H9 (cell line): ENCODE measurements at regions not wholly inside any gene's neighbourhood (a gene's known extent, or its start where the extent isn't known, plus 50 kb on each side); places are given as distances from the start of the nearest gene placed in this dataset.

Experiments
- DNase-seq: peaks from one replicate; pipeline ENCODE4 v3.0.0-alpha.2; 2017
- H2AFZ ChIP-seq: one replicate; pipeline ENCODE4 v1.6.1; 2013; ENCODE audit warnings: mild to moderate bottlenecking, low read length, control low read depth, moderate library complexity
- H2AK5ac ChIP-seq: 2 replicates; pipeline ENCODE4 v1.6.1; 2013; ENCODE audit warnings: low read length, control low read depth, mixed read lengths; ENCODE audit not compliant: insufficient read length
- H2BK120ac ChIP-seq: one replicate; pipeline ENCODE4 v1.6.1; 2013; ENCODE audit warnings: low read depth, mild to moderate bottlenecking, low read length, control low read depth, inconsistent platforms; ENCODE audit not compliant: poor library complexity, severe bottlenecking
- H2BK12ac ChIP-seq: 2 replicates; pipeline ENCODE4 v1.6.1; 2013; ENCODE audit warnings: low read length, control low read depth, mixed read lengths, low read depth; ENCODE audit not compliant: insufficient read length
- H2BK15ac ChIP-seq: 2 replicates; pipeline ENCODE4 v1.6.1; 2013; ENCODE audit warnings: low read depth, low read length, control low read depth
- H2BK20ac ChIP-seq: one replicate; pipeline ENCODE4 v1.6.1; 2013; ENCODE audit warnings: low read depth, mild to moderate bottlenecking, low read length, control low read depth, inconsistent platforms; ENCODE audit not compliant: poor library complexity, severe bottlenecking
- H2BK5ac ChIP-seq: 2 replicates; pipeline ENCODE4 v1.6.1; 2013; ENCODE audit warnings: low read length, control low read depth, mixed read lengths; ENCODE audit not compliant: insufficient read length
- H3K14ac ChIP-seq: 2 replicates; pipeline ENCODE4 v1.6.1; 2013; ENCODE audit warnings: low read length, control low read depth; ENCODE audit not compliant: insufficient read depth
- H3K18ac ChIP-seq: 2 replicates; pipeline ENCODE4 v1.6.1; 2013; ENCODE audit warnings: low read depth, mild to moderate bottlenecking, mixed read lengths, low read length, control low read depth; ENCODE audit not compliant: insufficient read length
- H3K23ac ChIP-seq: 2 replicates; pipeline ENCODE4 v1.6.1; 2013; ENCODE audit warnings: low read length, control low read depth, mixed read lengths, low read depth; ENCODE audit not compliant: insufficient read length
- H3K23me2 ChIP-seq: 2 replicates; pipeline ENCODE4 v1.6.1; 2013; ENCODE audit warnings: low read depth, mild to moderate bottlenecking, mixed read lengths, low read length, control low read depth; ENCODE audit not compliant: insufficient read length, poor library complexity, severe bottlenecking
- H3K27ac ChIP-seq: 2 replicates; pipeline ENCODE4 v1.5.1; 2013; ENCODE audit warnings: low read length, control low read depth, mixed read lengths, low read depth; ENCODE audit not compliant: insufficient read length
- H3K27me3 ChIP-seq: 2 replicates; pipeline ENCODE4 v1.6.1; 2013; ENCODE audit warnings: low read length, control low read depth, inconsistent platforms; ENCODE audit not compliant: insufficient read depth
- H3K4ac ChIP-seq: 2 replicates; pipeline ENCODE4 v1.6.1; 2013; ENCODE audit warnings: low read depth, mild to moderate bottlenecking, control low read depth, inconsistent platforms, low read length, moderate library complexity
- H3K4me1 ChIP-seq: 2 replicates; pipeline ENCODE4 v1.6.1; 2013; ENCODE audit warnings: low read length, control low read depth, inconsistent platforms; ENCODE audit not compliant: insufficient read depth
- H3K4me2 ChIP-seq: 2 replicates; pipeline ENCODE4 v1.6.1; 2013; ENCODE audit warnings: low read length, control low read depth, mixed read lengths; ENCODE audit not compliant: insufficient read length, insufficient read depth
- H3K56ac ChIP-seq: 2 replicates; pipeline ENCODE4 v1.6.1; 2013; ENCODE audit warnings: low read depth, mild to moderate bottlenecking, mixed read lengths, low read length, control low read depth; ENCODE audit not compliant: insufficient read length
- H3K79me1 ChIP-seq: 2 replicates; pipeline ENCODE4 v1.6.1; 2013; ENCODE audit warnings: low read depth, mild to moderate bottlenecking, moderate library complexity, low read length, control low read depth, inconsistent platforms; ENCODE audit not compliant: insufficient read depth, poor library complexity, severe bottlenecking
- H3K79me2 ChIP-seq: 2 replicates; pipeline ENCODE4 v1.6.1; 2013; ENCODE audit warnings: low read length, control low read depth, inconsistent platforms; ENCODE audit not compliant: insufficient read depth
- H3K9ac ChIP-seq: 2 replicates; pipeline ENCODE4 v1.6.1; 2013; ENCODE audit warnings: low read length, control low read depth, mixed read lengths; ENCODE audit not compliant: insufficient read length; ENCODE audit errors: extremely low read depth
- H3K9me3 ChIP-seq: one replicate; pipeline ENCODE4 v1.6.1; 2013; ENCODE audit warnings: low read depth, low read length, inconsistent platforms; ENCODE audit not compliant: control insufficient read depth
- H3T11ph ChIP-seq: one replicate; pipeline ENCODE4 v1.6.1; 2013; ENCODE audit warnings: mild to moderate bottlenecking, low read length, control low read depth, inconsistent platforms
- H4K20me1 ChIP-seq: one replicate; pipeline ENCODE4 v1.6.1; 2013; ENCODE audit not compliant: control insufficient read depth, insufficient read length, insufficient read depth
- H4K5ac ChIP-seq: 2 replicates; pipeline ENCODE4 v1.6.1; 2013; ENCODE audit warnings: low read depth, mild to moderate bottlenecking, mixed read lengths, low read length, control low read depth; ENCODE audit not compliant: insufficient read length
- H4K8ac ChIP-seq: replicated peaks from 2 replicates; pipeline ENCODE4 v1.6.1; 2013; ENCODE audit warnings: low read length, control low read depth, mixed read lengths, low read depth; ENCODE audit not compliant: insufficient read length
- H4K91ac ChIP-seq: 2 replicates; pipeline ENCODE4 v1.6.1; 2013; ENCODE audit warnings: low read depth, mild to moderate bottlenecking, moderate library complexity, mixed read lengths, low read length, control low read depth; ENCODE audit not compliant: insufficient read length
- H3K27ac Mint-ChIP-seq, 3 experiments: 2 replicates in 2 of 3; 3 replicates in 1 of 3; pipeline ENCODE4 v1.8.0; 2020 to 2021; ENCODE audit warnings: mixed read lengths in 3 of 3, mild to moderate bottlenecking in 1 of 3, moderate library complexity in 1 of 3
- H3K27me3 Mint-ChIP-seq: 2 replicates; pipeline ENCODE4 v1.8.0; 2021; ENCODE audit warnings: low read depth, mild to moderate bottlenecking, moderate library complexity, mixed read lengths
- H3K36me3 Mint-ChIP-seq, 3 experiments: 2 replicates in 2 of 3; 3 replicates in 1 of 3; pipeline ENCODE4 v1.8.0; 2020 to 2021; ENCODE audit warnings: low read depth in 3 of 3, mixed read lengths in 3 of 3; ENCODE audit not compliant: insufficient read depth in 1 of 3
- H3K4me1 Mint-ChIP-seq, 2 experiments: 2 replicates each; pipeline ENCODE4 v1.8.0; 2020; ENCODE audit warnings: mixed read lengths in 2 of 2
- H3K4me3 Mint-ChIP-seq, 2 experiments: 2 replicates in 1 of 2; 3 replicates in 1 of 2; pipeline ENCODE4 v1.8.0; 2020 to 2021; ENCODE audit warnings: mild to moderate bottlenecking in 2 of 2, mixed read lengths in 2 of 2, moderate library complexity in 1 of 2
- H3K9me3 Mint-ChIP-seq, 2 experiments: 2 replicates in 1 of 2; 3 replicates in 1 of 2; pipeline ENCODE4 v1.8.0; 2020; ENCODE audit warnings: mild to moderate bottlenecking in 2 of 2, mixed read lengths in 2 of 2, moderate library complexity in 1 of 2
- WGBS: extraction: QIAGEN DNeasy Blood & Tissue Kit; methylation state at CpG from one replicate; pipeline ENCODE4 v1.1.7; 2013; ENCODE audit warnings: missing lambda C conversion rate, low lambda C conversion rate, mixed read lengths; ENCODE audit not compliant: insufficient read length; ENCODE audit errors: extremely low coverage; 5-methylcytosine and 5-hydroxymethylcytosine counted together
- TF ChIP-seq, protein P1 (sequence below): fragments of 200-600 bp; sonication (generic); conservative IDR thresholded peaks from 3 replicates; pipeline ENCODE4 v1.8.0; 2021; ENCODE audit warnings: antibody characterized with exemption, mild to moderate bottlenecking

GRCh38 chr2:62309465-62310091, 113.7 kb downstream of the B3GNT2 start:
- Histone ChIP-seq H2BK20ac (no peak overlapping the region), H3K14ac (0 out of 2 replicates have a peak overlapping the region, but pooled peaks have one; percentile 47), H2BK12ac (no peak overlapping the region), H3T11ph (no peak overlapping the region), H4K5ac (peak overlapping the region; percentile 6), H3K23me2 (no peaks in the 10 kb centered on the region), H2BK120ac (no peak overlapping the region), H3K27me3 (no peaks in the 10 kb centered on the region), H3K79me2 (no peaks in the 10 kb centered on the region), H3K9me3 (no peaks in the 10 kb centered on the region), H3K18ac (peak overlapping the region; percentile 52), H3K79me1 (no peaks in the 10 kb centered on the region), H2AK5ac (no peak overlapping the region), H3K4me2 (peak overlapping the region; percentile 0), H3K4me1 (peaks cover 25% of the 10 kb centered on the region), H4K8ac (no peak overlapping the region), H2BK15ac (no peak overlapping the region), H3K4ac (no peak overlapping the region), H3K27ac (peak overlapping the region; percentile 0), H3K23ac (no peak overlapping the region), H3K56ac (no peak overlapping the region), H4K91ac (no peak overlapping the region), H2BK5ac (no peak overlapping the region), H3K9ac (no peak overlapping the region), H4K20me1 (no peaks in the 10 kb centered on the region), H2AFZ (no peak overlapping the region)
- Mint-ChIP-seq H3K27ac (peak overlapping the region; percentile 91 to 98 (median 92)), H3K27me3 (no peaks in the 10 kb centered on the region), H3K4me1 (peaks cover 47 to 53% of the 10 kb centered on the region in 2 experiments), H3K9me3 (no peaks in the 10 kb centered on the region), H3K36me3 (no peaks in the 10 kb centered on the region), H3K4me3 (peak overlapping the region in 1 of 2 experiments; percentile 67; a peak in 2 of 5 replicates)
- peak; percentile 53 for DNase-seq
- TF ChIP-seq, protein P1, sequence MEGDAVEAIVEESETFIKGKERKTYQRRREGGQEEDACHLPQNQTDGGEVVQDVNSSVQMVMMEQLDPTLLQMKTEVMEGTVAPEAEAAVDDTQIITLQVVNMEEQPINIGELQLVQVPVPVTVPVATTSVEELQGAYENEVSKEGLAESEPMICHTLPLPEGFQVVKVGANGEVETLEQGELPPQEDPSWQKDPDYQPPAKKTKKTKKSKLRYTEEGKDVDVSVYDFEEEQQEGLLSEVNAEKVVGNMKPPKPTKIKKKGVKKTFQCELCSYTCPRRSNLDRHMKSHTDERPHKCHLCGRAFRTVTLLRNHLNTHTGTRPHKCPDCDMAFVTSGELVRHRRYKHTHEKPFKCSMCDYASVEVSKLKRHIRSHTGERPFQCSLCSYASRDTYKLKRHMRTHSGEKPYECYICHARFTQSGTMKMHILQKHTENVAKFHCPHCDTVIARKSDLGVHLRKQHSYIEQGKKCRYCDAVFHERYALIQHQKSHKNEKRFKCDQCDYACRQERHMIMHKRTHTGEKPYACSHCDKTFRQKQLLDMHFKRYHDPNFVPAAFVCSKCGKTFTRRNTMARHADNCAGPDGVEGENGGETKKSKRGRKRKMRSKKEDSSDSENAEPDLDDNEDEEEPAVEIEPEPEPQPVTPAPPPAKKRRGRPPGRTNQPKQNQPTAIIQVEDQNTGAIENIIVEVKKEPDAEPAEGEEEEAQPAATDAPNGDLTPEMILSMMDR = no peak
- no CpG with 5 or more reads among the region's 17 CpGs for WGBS
